PC-9 (cell line): ENCODE measurements at regions not wholly inside any gene's neighbourhood (a gene's known extent, or its start where the extent isn't known, plus 50 kb on each side); places are given as distances from the start of the nearest gene placed in this dataset.

Experiments
- EZH2 ChIP-seq: fragments of 200-600 bp; sonication (generic); IDR thresholded peaks from 2 replicates; pipeline ENCODE4 v1.8.0; 2017; ENCODE audit warnings: antibody characterized with exemption, low read depth
- TF ChIP-seq, protein P1 (sequence below): fragments of 200-600 bp; sonication (generic); conservative IDR thresholded peaks from 2 replicates; pipeline ENCODE4 v1.6.1; 2017; ENCODE audit warnings: mixed run types, antibody characterized with exemption, mild to moderate bottlenecking, moderate library complexity

GRCh38 chr10:16119445-16119844, 259.1 kb upstream of the MINDY3 start:
- TF ChIP-seq, protein P1, sequence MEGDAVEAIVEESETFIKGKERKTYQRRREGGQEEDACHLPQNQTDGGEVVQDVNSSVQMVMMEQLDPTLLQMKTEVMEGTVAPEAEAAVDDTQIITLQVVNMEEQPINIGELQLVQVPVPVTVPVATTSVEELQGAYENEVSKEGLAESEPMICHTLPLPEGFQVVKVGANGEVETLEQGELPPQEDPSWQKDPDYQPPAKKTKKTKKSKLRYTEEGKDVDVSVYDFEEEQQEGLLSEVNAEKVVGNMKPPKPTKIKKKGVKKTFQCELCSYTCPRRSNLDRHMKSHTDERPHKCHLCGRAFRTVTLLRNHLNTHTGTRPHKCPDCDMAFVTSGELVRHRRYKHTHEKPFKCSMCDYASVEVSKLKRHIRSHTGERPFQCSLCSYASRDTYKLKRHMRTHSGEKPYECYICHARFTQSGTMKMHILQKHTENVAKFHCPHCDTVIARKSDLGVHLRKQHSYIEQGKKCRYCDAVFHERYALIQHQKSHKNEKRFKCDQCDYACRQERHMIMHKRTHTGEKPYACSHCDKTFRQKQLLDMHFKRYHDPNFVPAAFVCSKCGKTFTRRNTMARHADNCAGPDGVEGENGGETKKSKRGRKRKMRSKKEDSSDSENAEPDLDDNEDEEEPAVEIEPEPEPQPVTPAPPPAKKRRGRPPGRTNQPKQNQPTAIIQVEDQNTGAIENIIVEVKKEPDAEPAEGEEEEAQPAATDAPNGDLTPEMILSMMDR: no peak
- no peak for TF ChIP-seq EZH2
